ENCODE measurements at regions not wholly inside any gene's neighbourhood (a gene's known extent, or its start where the extent isn't known, plus 50 kb on each side); places are given as distances from the start of the nearest gene placed in this dataset.

DNA sequence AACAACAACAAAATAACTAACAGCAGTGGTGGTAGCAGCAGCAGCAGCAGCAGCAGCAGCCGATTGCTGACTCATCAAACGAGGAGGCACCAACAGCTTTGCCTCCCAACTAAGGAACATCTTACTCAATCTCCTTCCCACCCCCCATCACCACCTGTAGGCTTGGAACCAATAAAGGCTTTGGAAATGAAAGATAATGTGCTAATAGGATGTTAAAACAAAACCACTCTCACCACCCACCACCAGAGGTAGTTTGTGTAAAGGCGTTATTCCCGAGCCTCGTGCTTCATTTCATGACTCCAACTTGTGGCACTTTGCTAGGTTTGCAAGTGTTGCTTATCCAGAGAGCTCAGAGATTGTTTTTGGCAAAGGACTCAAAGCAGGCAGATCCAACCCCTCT is 346.5 kb downstream of the CD83 start:
- TF ChIP-seq EZH2 (optimal IDR thresholded peaks at IDR 0.05; ENCODE audit: low read depth, low read length) = no peak
- TF ChIP-seq, protein P1, sequence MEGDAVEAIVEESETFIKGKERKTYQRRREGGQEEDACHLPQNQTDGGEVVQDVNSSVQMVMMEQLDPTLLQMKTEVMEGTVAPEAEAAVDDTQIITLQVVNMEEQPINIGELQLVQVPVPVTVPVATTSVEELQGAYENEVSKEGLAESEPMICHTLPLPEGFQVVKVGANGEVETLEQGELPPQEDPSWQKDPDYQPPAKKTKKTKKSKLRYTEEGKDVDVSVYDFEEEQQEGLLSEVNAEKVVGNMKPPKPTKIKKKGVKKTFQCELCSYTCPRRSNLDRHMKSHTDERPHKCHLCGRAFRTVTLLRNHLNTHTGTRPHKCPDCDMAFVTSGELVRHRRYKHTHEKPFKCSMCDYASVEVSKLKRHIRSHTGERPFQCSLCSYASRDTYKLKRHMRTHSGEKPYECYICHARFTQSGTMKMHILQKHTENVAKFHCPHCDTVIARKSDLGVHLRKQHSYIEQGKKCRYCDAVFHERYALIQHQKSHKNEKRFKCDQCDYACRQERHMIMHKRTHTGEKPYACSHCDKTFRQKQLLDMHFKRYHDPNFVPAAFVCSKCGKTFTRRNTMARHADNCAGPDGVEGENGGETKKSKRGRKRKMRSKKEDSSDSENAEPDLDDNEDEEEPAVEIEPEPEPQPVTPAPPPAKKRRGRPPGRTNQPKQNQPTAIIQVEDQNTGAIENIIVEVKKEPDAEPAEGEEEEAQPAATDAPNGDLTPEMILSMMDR (IDR thresholded peaks at IDR 0.05; ENCODE audit: low read length) = no peak

All from MM.1S (cell line).